T-helper 17 cell (primary cell): ENCODE measurements at regions not wholly inside any gene's neighbourhood (a gene's known extent, or its start where the extent isn't known, plus 50 kb on each side); places are given as distances from the start of the nearest gene placed in this dataset.

Experiments
- ATAC-seq: fragments of 150-1000 bp; cut with Tn5 transposase; 2 replicates; pipeline ENCODE4 v1.10.0; 2021; ENCODE audit warnings: mild to moderate bottlenecking, moderate library complexity
- DNase-seq, 3 donors: peaks; one replicate each; pipeline versions ENCODE4 v3.0.0 to v3.0.0-alpha.2; 2020 to 2021
- H3K9me3 ChIP-seq: one replicate; pipeline ENCODE4 v1.7.0; 2013; ENCODE audit warnings: low read length, mild to moderate bottlenecking; ENCODE audit not compliant: control insufficient read depth, poor library complexity, severe bottlenecking
- H3K27ac Mint-ChIP-seq: one replicate; pipeline ENCODE4 v1.8.0; 2022; ENCODE audit warnings: mild to moderate bottlenecking, moderate library complexity, mixed read lengths
- H3K27me3 Mint-ChIP-seq: one replicate; pipeline ENCODE4 v1.8.0; 2022; ENCODE audit warnings: mixed read lengths
- H3K36me3 Mint-ChIP-seq: one replicate; pipeline ENCODE4 v1.8.0; 2022; ENCODE audit warnings: low read depth, mixed read lengths
- H3K4me1 Mint-ChIP-seq: one replicate; pipeline ENCODE4 v1.8.0; 2022; ENCODE audit warnings: mild to moderate bottlenecking, mixed read lengths
- H3K4me3 Mint-ChIP-seq: one replicate; pipeline ENCODE4 v1.8.0; 2022; ENCODE audit warnings: mild to moderate bottlenecking, moderate library complexity, mixed read lengths

GRCh38 chr2:41101281-41101680 lies 649.4 kb upstream of the SLC8A1 start:
- DNase-seq: no peak
- Mint-ChIP-seq H3K27ac (no peak overlapping the region), H3K27me3 (no peaks in the 10 kb centered on the region), H3K36me3 (no peaks in the 10 kb centered on the region), H3K4me1 (no peaks in the 10 kb centered on the region), H3K4me3 (no peak overlapping the region)
- H3K9me3 ChIP-seq: no peaks in the 10 kb centered on the region
- ATAC-seq: no peak

GRCh38 chr2:41109744-41110143 lies 657.9 kb upstream of the SLC8A1 start:
- Mint-ChIP-seq H3K36me3 (no peaks in the 10 kb centered on the region), H3K27me3 (no peaks in the 10 kb centered on the region), H3K4me1 (no peaks in the 10 kb centered on the region), H3K27ac (no peak overlapping the region), H3K4me3 (no peak overlapping the region)
- DNase-seq (no peak), ATAC-seq (no peak)
- no peaks in the 10 kb centered on the region for H3K9me3 ChIP-seq

- Mint-ChIP-seq H3K27me3 (no peaks in the 10 kb centered on the region), H3K4me3 (no peak overlapping the region), H3K4me1 (no peaks in the 10 kb centered on the region), H3K27ac (no peak overlapping the region), H3K36me3 (no peaks in the 10 kb centered on the region)
- ATAC-seq (no peak), DNase-seq (no peak)
- H3K9me3 ChIP-seq: no peaks in the 10 kb centered on the region
Observed at GRCh38 chr2:41111836-41112627, 660.1 kb upstream of the SLC8A1 start.

GRCh38 chr2:41116106-41116797 lies 664.4 kb upstream of the SLC8A1 start:
- no peaks in the 10 kb centered on the region for H3K4me1 Mint-ChIP-seq
- no peaks in the 10 kb centered on the region for H3K9me3 ChIP-seq
- no peak overlapping the region for H3K4me3 Mint-ChIP-seq
- no peak for DNase-seq
- H3K36me3 Mint-ChIP-seq: no peaks in the 10 kb centered on the region
- no peak overlapping the region for H3K27ac Mint-ChIP-seq
- no peak for ATAC-seq
- H3K27me3 Mint-ChIP-seq: no peaks in the 10 kb centered on the region

- H3K27ac Mint-ChIP-seq: no peak overlapping the region
- ATAC-seq: no peak
- no peak overlapping the region for H3K4me3 Mint-ChIP-seq
- H3K27me3 Mint-ChIP-seq: no peaks in the 10 kb centered on the region
- DNase-seq: no peak
- H3K36me3 Mint-ChIP-seq: no peaks in the 10 kb centered on the region
- H3K4me1 Mint-ChIP-seq: no peaks in the 10 kb centered on the region
- no peaks in the 10 kb centered on the region for H3K9me3 ChIP-seq
Observed at GRCh38 chr2:41119489-41119888, 667.6 kb upstream of the SLC8A1 start.

GRCh38 chr2:41123341-41123740 lies 671.5 kb upstream of the SLC8A1 start:
- Mint-ChIP-seq H3K27me3 (no peaks in the 10 kb centered on the region), H3K4me1 (no peaks in the 10 kb centered on the region), H3K4me3 (no peak overlapping the region), H3K36me3 (no peaks in the 10 kb centered on the region), H3K27ac (no peak overlapping the region)
- ATAC-seq (no peak), DNase-seq (no peak)
- H3K9me3 ChIP-seq: no peaks in the 10 kb centered on the region

- no peaks in the 10 kb centered on the region for H3K36me3 Mint-ChIP-seq
- no peaks in the 10 kb centered on the region for H3K4me1 Mint-ChIP-seq
- no peak overlapping the region for H3K27ac Mint-ChIP-seq
- H3K27me3 Mint-ChIP-seq: no peaks in the 10 kb centered on the region
- H3K4me3 Mint-ChIP-seq: no peak overlapping the region
- ATAC-seq (no peak), DNase-seq (no peak)
- no peaks in the 10 kb centered on the region for H3K9me3 ChIP-seq
Observed at GRCh38 chr2:41127351-41127750, 675.5 kb upstream of the SLC8A1 start.

GRCh38 chr2:41129988-41130387 lies 678.1 kb upstream of the SLC8A1 start:
- no peaks in the 10 kb centered on the region for H3K9me3 ChIP-seq
- H3K27me3 Mint-ChIP-seq: no peaks in the 10 kb centered on the region
- no peak overlapping the region for H3K4me3 Mint-ChIP-seq
- no peak for ATAC-seq
- no peak overlapping the region for H3K27ac Mint-ChIP-seq
- no peaks in the 10 kb centered on the region for H3K36me3 Mint-ChIP-seq
- no peaks in the 10 kb centered on the region for H3K4me1 Mint-ChIP-seq
- no peak for DNase-seq

GRCh38 chr2:41137031-41137430 lies 685.1 kb upstream of the SLC8A1 start:
- DNase-seq (no peak), ATAC-seq (no peak)
- no peaks in the 10 kb centered on the region for H3K4me1 Mint-ChIP-seq
- no peak overlapping the region for H3K4me3 Mint-ChIP-seq
- no peaks in the 10 kb centered on the region for H3K36me3 Mint-ChIP-seq
- H3K27me3 Mint-ChIP-seq: no peaks in the 10 kb centered on the region
- no peak overlapping the region for H3K27ac Mint-ChIP-seq
- no peaks in the 10 kb centered on the region for H3K9me3 ChIP-seq

GRCh38 chr2:41141146-41141791 lies 689.4 kb upstream of the SLC8A1 start:
- Mint-ChIP-seq H3K4me1 (no peaks in the 10 kb centered on the region), H3K27me3 (no peaks in the 10 kb centered on the region), H3K27ac (no peak overlapping the region), H3K4me3 (no peak overlapping the region), H3K36me3 (no peaks in the 10 kb centered on the region)
- DNase-seq (no peak), ATAC-seq (no peak)
- H3K9me3 ChIP-seq: no peaks in the 10 kb centered on the region

GRCh38 chr2:41142478-41142877 lies 690.6 kb upstream of the SLC8A1 start:
- Mint-ChIP-seq H3K4me1 (no peaks in the 10 kb centered on the region), H3K27me3 (no peaks in the 10 kb centered on the region), H3K27ac (no peak overlapping the region), H3K4me3 (no peak overlapping the region), H3K36me3 (no peaks in the 10 kb centered on the region)
- no peaks in the 10 kb centered on the region for H3K9me3 ChIP-seq
- ATAC-seq (no peak), DNase-seq (no peak)

GRCh38 chr2:41145066-41145465 lies 693.2 kb upstream of the SLC8A1 start:
- no peak for DNase-seq
- Mint-ChIP-seq H3K36me3 (no peaks in the 10 kb centered on the region), H3K4me1 (no peaks in the 10 kb centered on the region), H3K27ac (no peak overlapping the region), H3K4me3 (no peak overlapping the region), H3K27me3 (no peaks in the 10 kb centered on the region)
- no peaks in the 10 kb centered on the region for H3K9me3 ChIP-seq
- no peak for ATAC-seq

- Mint-ChIP-seq H3K27ac (no peak overlapping the region), H3K27me3 (no peaks in the 10 kb centered on the region), H3K4me3 (no peak overlapping the region), H3K4me1 (no peaks in the 10 kb centered on the region), H3K36me3 (no peaks in the 10 kb centered on the region)
- ATAC-seq: no peak
- no peak for DNase-seq
- no peaks in the 10 kb centered on the region for H3K9me3 ChIP-seq
Observed at GRCh38 chr2:41149054-41149453, 697.2 kb upstream of the SLC8A1 start.
